SU-DHL-6 (cell line): ENCODE measurements at regions not wholly inside any gene's neighbourhood (a gene's known extent, or its start where the extent isn't known, plus 50 kb on each side); places are given as distances from the start of the nearest gene placed in this dataset.

ENCODE experiments used
- CTCF ChIP-seq: fragments of 200-600 bp; sonication (generic); IDR thresholded peaks from one replicate; pipeline ENCODE4 v1.5.1; 2017; ENCODE audit warnings: antibody characterized with exemption, mild to moderate bottlenecking, low read length, moderate library complexity; ENCODE audit not compliant: insufficient read depth, poor library complexity, severe bottlenecking
- EZH2phosphoT487 ChIP-seq: fragments of 200-600 bp; sonication (generic), shearing (Covaris generic); conservative IDR thresholded peaks from 2 replicates; pipeline ENCODE4 v1.6.1; 2018; ENCODE audit warnings: mild to moderate bottlenecking, antibody characterized with exemption, low read length, moderate library complexity, mixed read lengths

DNA sequence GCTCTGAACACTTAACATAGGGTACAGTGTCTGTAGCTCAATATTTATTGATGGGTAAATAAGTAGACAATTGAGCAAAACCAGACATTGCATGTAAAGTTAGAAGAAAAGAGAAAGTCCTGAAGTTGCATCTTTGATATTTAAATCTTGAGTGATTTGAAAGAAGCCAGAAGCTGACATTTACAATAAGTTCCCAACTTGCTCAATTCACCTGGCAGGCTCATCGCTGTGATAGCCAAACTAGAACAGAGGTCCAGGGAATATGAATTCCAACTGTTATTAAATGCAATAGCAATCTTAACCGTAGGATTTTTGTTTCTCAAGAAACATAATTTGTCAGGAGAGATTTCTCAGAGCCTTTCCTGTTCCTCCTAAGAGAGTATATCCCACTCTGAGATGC lies 65.9 kb upstream of the EDN1 start:
- TF ChIP-seq CTCF (no peak), EZH2phosphoT487 (no peak)
